Upper lobe of left lung (tissue), 6 donors: ENCODE measurements at regions not wholly inside any gene's neighbourhood (a gene's known extent, or its start where the extent isn't known, plus 50 kb on each side); places are given as distances from the start of the nearest gene placed in this dataset.

Experiments
- ATAC-seq, 2 donors: fragments of 200-7000 bp; cut with Tn5 transposase; one replicate each; pipeline ENCODE4 v1.9.1; 2022; ENCODE audit warnings: mild to moderate bottlenecking in 2 of 2, moderate library complexity in 2 of 2; ENCODE audit not compliant: low FRiP score in 2 of 2
- DNase-seq, 2 donors: peaks; one replicate each; pipeline ENCODE4 v3.0.0-alpha.2; 2019 to 2020
- H3K27ac ChIP-seq, 4 donors: fragments of 200-600 bp; sonication (generic); one replicate each; pipeline ENCODE4 v1.5.1; 2016 to 2019
- H3K27me3 ChIP-seq, 4 donors: fragments of 200-600 bp; sonication (generic); one replicate each; pipeline ENCODE4 v1.5.1; 2017 to 2019
- H3K36me3 ChIP-seq, 4 donors: fragments of 200-600 bp; sonication (generic); one replicate each; pipeline ENCODE4 v1.5.1; 2016 to 2019
- H3K4me1 ChIP-seq, 4 donors: fragments of 200-600 bp; sonication (generic); one replicate each; pipeline ENCODE4 v1.5.1; 2018 to 2019
- H3K4me3 ChIP-seq, 4 donors: fragments of 200-600 bp; sonication (generic); one replicate each; pipeline ENCODE4 v1.5.1; 2017 to 2019; ENCODE audit warnings: mild to moderate bottlenecking in 2 of 4, moderate library complexity in 1 of 4
- H3K9me3 ChIP-seq, 4 donors: fragments of 200-600 bp; sonication (generic); one replicate each; pipeline ENCODE4 v1.5.1; 2018 to 2019
- CTCF ChIP-seq, 6 experiments: fragments of 450-650 bp in 4 of 6; fragments of 200-600 bp in 2 of 6; sonication (generic) in 2 of 6; IDR thresholded peaks; one replicate each; pipeline ENCODE4 v1.5.1; 2016 to 2019; ENCODE audit warnings: antibody characterized with exemption in 6 of 6
- EP300 ChIP-seq, 4 donors: sonication (generic); formaldehyde crosslinking; IDR thresholded peaks; one replicate each; pipeline ENCODE4 v1.5.1; 2017; ENCODE audit warnings: antibody characterized with exemption in 4 of 4, control low read depth in 2 of 4
- POLR2A ChIP-seq, 4 donors: fragments of 450-650 bp; IDR thresholded peaks; one replicate each; pipeline ENCODE4 v1.5.1; 2016 to 2017; ENCODE audit warnings: antibody characterized with exemption in 4 of 4, mild to moderate bottlenecking in 2 of 4
- POLR2AphosphoS5 ChIP-seq, 2 donors: sonication (generic); formaldehyde crosslinking; IDR thresholded peaks; one replicate each; pipeline ENCODE4 v1.5.1; 2017; ENCODE audit warnings: antibody characterized with exemption in 2 of 2
- WGBS, 2 donors: methylation state at CpG; one replicate each; pipeline ENCODE4 v1.1.5; 2017 to 2018; 5-methylcytosine and 5-hydroxymethylcytosine counted together
- donor health status: DM: no; HTN: no; CAD: no; lungs with moderate emphysema.
- donor health status: DM: no; HTN: yes; CAD: no; lungs with severe emphysema.

- DNase-seq: no peak
- no peak overlapping the region for H3K27ac ChIP-seq
- peaks cover 0 to 3% (median 0%) of the 10 kb centered on the region in 4 donors for H3K4me1 ChIP-seq
- no peak for TF ChIP-seq EP300 (IDR thresholded peaks at IDR 0.05)
- TF ChIP-seq CTCF (IDR thresholded peaks at IDR 0.05): no peak
- no peak for TF ChIP-seq POLR2AphosphoS5 (IDR thresholded peaks at IDR 0.05)
- no peak for TF ChIP-seq POLR2A (IDR thresholded peaks at IDR 0.05)
- H3K36me3 ChIP-seq: no peaks in the 10 kb centered on the region
- no peaks in the 10 kb centered on the region for H3K9me3 ChIP-seq
- H3K4me3 ChIP-seq: no peak overlapping the region
- no peaks in the 10 kb centered on the region for H3K27me3 ChIP-seq
- no peak for ATAC-seq
These were observed 78.9 kb upstream of the CYRIA start for GRCh38 chr2:16744521-16744920.

- WGBS, 2 donors: 100% methylated on average over 1 of the region's 1 CpG
- Histone ChIP-seq H3K27ac (no peak overlapping the region), H3K9me3 (no peaks in the 10 kb centered on the region), H3K4me3 (no peak overlapping the region), H3K36me3 (no peaks in the 10 kb centered on the region), H3K27me3 (no peaks in the 10 kb centered on the region), H3K4me1 (peaks cover 0 to 3% (median 0%) of the 10 kb centered on the region in 4 donors)
- TF ChIP-seq POLR2A (IDR thresholded peaks at IDR 0.05) (no peak), CTCF (IDR thresholded peaks at IDR 0.05) (no peak), EP300 (IDR thresholded peaks at IDR 0.05) (no peak), POLR2AphosphoS5 (IDR thresholded peaks at IDR 0.05) (no peak)
- no peak for DNase-seq
- ATAC-seq: no peak
These were observed 76.4 kb upstream of the CYRIA start for GRCh38 chr2:16742026-16742425.

GRCh38 chr2:16741498-16741897, 75.9 kb upstream of the CYRIA start:
- Histone ChIP-seq H3K4me3 (no peak overlapping the region), H3K27me3 (no peaks in the 10 kb centered on the region), H3K4me1 (peaks cover 0 to 3% (median 0%) of the 10 kb centered on the region in 4 donors), H3K27ac (no peak overlapping the region), H3K9me3 (no peaks in the 10 kb centered on the region), H3K36me3 (no peaks in the 10 kb centered on the region)
- no peak for ATAC-seq
- no peak for DNase-seq
- no peak for TF ChIP-seq POLR2AphosphoS5 (IDR thresholded peaks at IDR 0.05)
- no peak for TF ChIP-seq POLR2A (IDR thresholded peaks at IDR 0.05)
- TF ChIP-seq CTCF (IDR thresholded peaks at IDR 0.05): no peak
- TF ChIP-seq EP300 (IDR thresholded peaks at IDR 0.05): no peak
- whole genome bisulfite sequencing, 2 donors: 81 to 85% methylated on average over 3 of the region's 3 CpGs

GRCh38 chr2:16739778-16740581, 74.3 kb upstream of the CYRIA start:
- no peak overlapping the region for H3K27ac ChIP-seq
- ATAC-seq (peak; percentile 52 to 70), DNase-seq (peak in 1 of 2 donors; percentile 81)
- peaks cover 0 to 3% (median 0%) of the 10 kb centered on the region in 4 donors for H3K4me1 ChIP-seq
- no peaks in the 10 kb centered on the region for H3K36me3 ChIP-seq
- H3K9me3 ChIP-seq: no peaks in the 10 kb centered on the region
- WGBS, 2 donors: 79 to 83% methylated on average over 1 to 4 of the region's 4 CpGs
- no peak overlapping the region for H3K4me3 ChIP-seq
- TF ChIP-seq CTCF (IDR thresholded peaks at IDR 0.05) (no peak), POLR2AphosphoS5 (IDR thresholded peaks at IDR 0.05) (no peak)
- H3K27me3 ChIP-seq: no peaks in the 10 kb centered on the region
